K562 (cell line): ENCODE measurements at regions not wholly inside any gene's neighbourhood (a gene's known extent, or its start where the extent isn't known, plus 50 kb on each side); places are given as distances from the start of the nearest gene placed in this dataset.

ENCODE experiments used
- ATAC-seq: fragments of 200-7000 bp; cut with Tn5 transposase; 3 replicates; pipeline ENCODE4 v1.9.1; 2020; ENCODE audit warnings: moderate library complexity
- BruUV-seq: library from RNA; stranded (reverse); fragments of 400-500 nt; replicated peaks from 2 replicates; lab custom pipeline; 2021; lab: Mats Ljungman, UMichigan
- CTCF ChIA-PET: fragments of 300-600 bp; formaldehyde crosslinking; extraction: SDS; loops from one replicate; lab custom pipeline; 2021; ENCODE audit warnings: low intra/inter-chr PET ratio; lab: Yijun Ruan, JAX
- POLR2A ChIA-PET: fragments of 300-600, 350-650 bp; sonication (Branson Sonifier 250); formaldehyde crosslinking; extraction: SDS; loops from one replicate; lab custom pipeline; 2021; ENCODE audit warnings: antibody characterized with exemption, inconsistent platforms; lab: Yijun Ruan, JAX
- DNase-seq, 4 experiments: peaks; one replicate each; pipeline versions ENCODE4 v3.0.0 to v3.0.0-alpha.2; 2011 to 2018; ENCODE audit warnings: low spot score in 3 of 4, mixed read lengths in 3 of 4; ENCODE audit errors: extremely low read depth in 1 of 4
- FAIRE-seq: peaks from 2 replicates; lab custom pipeline; 2011; peaks lifted over from hg19 to GRCh38; lab: Jason Lieb, UNC
- H2AFZ ChIP-seq: 2 replicates; pipeline ENCODE4 v1.6.0; 2011; ENCODE audit warnings: low read depth, low read length, control low read depth, inconsistent platforms
- H3K27ac ChIP-seq: fragments of 200-600 bp; 3 replicates; pipeline ENCODE4 v1.8.0; 2011; ENCODE audit warnings: low read depth, mild to moderate bottlenecking, control low read depth, inconsistent platforms, low read length, moderate library complexity, mixed read lengths; ENCODE audit errors: extremely low read depth
- H3K27me3 ChIP-seq, 2 experiments: fragments of 300-600 bp in 1 of 2; 2 replicates in 1 of 2; 3 replicates in 1 of 2; pipeline versions ENCODE4 v1.6.0 to v1.8.0; 2011; ENCODE audit warnings: inconsistent platforms in 2 of 2, low read length in 2 of 2, mild to moderate bottlenecking in 1 of 2, mixed read lengths in 1 of 2, moderate library complexity in 1 of 2; ENCODE audit not compliant: control insufficient read depth in 2 of 2, insufficient read depth in 2 of 2
- H3K36me3 ChIP-seq: fragments of 300-600 bp; 3 replicates; pipeline ENCODE4 v1.8.0; 2011; ENCODE audit warnings: mild to moderate bottlenecking, low read length, inconsistent platforms; ENCODE audit not compliant: control insufficient read depth, insufficient read depth
- H3K4me1 ChIP-seq, 2 experiments: fragments of 200-600 bp in 1 of 2; replicated peaks in 1 of 2; 2 replicates in 1 of 2; 3 replicates in 1 of 2; pipeline versions ENCODE4 v1.5.1 to v1.8.0; 2011; ENCODE audit warnings: inconsistent platforms in 2 of 2, low read length in 2 of 2, mild to moderate bottlenecking in 1 of 2, mixed read lengths in 1 of 2, moderate library complexity in 1 of 2; ENCODE audit not compliant: control insufficient read depth in 2 of 2, insufficient read depth in 2 of 2
- H3K4me2 ChIP-seq: 2 replicates; pipeline ENCODE4 v1.6.1; 2011; ENCODE audit warnings: low read length, control low read depth, inconsistent platforms, mixed read lengths; ENCODE audit not compliant: insufficient read depth
- H3K4me3 ChIP-seq: fragments of 200-600 bp; sonication (generic), shearing (Covaris generic); 2 replicates; pipeline ENCODE4 v1.5.1; 2016; ENCODE audit warnings: control low read depth, inconsistent platforms
- H3K79me2 ChIP-seq: fragments of 200-600 bp; 3 replicates; pipeline ENCODE4 v1.8.0; 2011; ENCODE audit warnings: low read length, inconsistent platforms; ENCODE audit not compliant: control insufficient read depth, insufficient read depth
- H3K9ac ChIP-seq, 2 experiments: 2 replicates each; pipeline versions ENCODE4 v1.6.0 to v1.6.1; 2011; ENCODE audit warnings: low read depth in 2 of 2, low read length in 2 of 2, control low read depth in 1 of 2, inconsistent platforms in 1 of 2, mild to moderate bottlenecking in 1 of 2, mixed read lengths in 1 of 2; ENCODE audit not compliant: insufficient read depth in 1 of 2
- H3K9me1 ChIP-seq: one replicate; pipeline ENCODE4 v1.6.0; 2011; ENCODE audit warnings: inconsistent platforms, mild to moderate bottlenecking, low read length, moderate library complexity; ENCODE audit not compliant: control insufficient read depth, insufficient read depth
- H3K9me3 ChIP-seq: replicated peaks from 2 replicates; pipeline ENCODE4 v1.5.1; 2011; ENCODE audit warnings: low read depth, low read length, inconsistent platforms; ENCODE audit not compliant: control insufficient read depth, insufficient read depth
- H4K20me1 ChIP-seq: replicated peaks from 2 replicates; pipeline ENCODE4 v1.6.1; 2011; ENCODE audit warnings: low read length, inconsistent platforms, mixed read lengths; ENCODE audit not compliant: control insufficient read depth, insufficient read depth
- ARID1B ChIP-seq: fragments of 450-650 bp; IDR thresholded peaks from 2 replicates; pipeline ENCODE4 v1.6.1; 2016; ENCODE audit warnings: antibody characterized with exemption, mild to moderate bottlenecking, inconsistent platforms
- BACH1 ChIP-seq: fragments of 200-800 bp; sonication (Bioruptor generic); IDR thresholded peaks from 2 replicates; pipeline ENCODE4 v1.6.1; 2016; ENCODE audit warnings: missing genetic modification characterization, missing compliant biosample characterization
- BCL6 ChIP-seq: fragments of 250-450 bp; sonication (Bioruptor Pico); IDR thresholded peaks from 2 replicates; pipeline ENCODE4 v1.4.0; 2020
- NFYB ChIP-seq: IDR thresholded peaks from 2 replicates; pipeline ENCODE4 v1.6.1; 2011; ENCODE audit warnings: mild to moderate bottlenecking, moderate library complexity; ENCODE audit not compliant: insufficient read length; ENCODE audit errors: extremely low read depth
- RBM14 ChIP-seq: fragments of 200-400 bp; formaldehyde crosslinking; IDR thresholded peaks from 2 replicates; pipeline ENCODE4 v1.6.1; 2018; ENCODE audit warnings: low read depth, mild to moderate bottlenecking, low read length, moderate library complexity, borderline replicate concordance; ENCODE audit not compliant: insufficient read depth
- WGBS: fragments of 100-300 bp; shearing (Covaris generic); methylation state at CpG from one replicate; pipeline ENCODE4 v1.1.6; 2016; ENCODE audit warnings: low coverage, mixed read lengths; ENCODE audit not compliant: insufficient coverage; ENCODE audit errors: missing lambda C conversion rate; 5-methylcytosine and 5-hydroxymethylcytosine counted together
- in situ Hi-C: fragments of 300-500 bp; cut with MboI; formaldehyde crosslinking; loops from 4 replicates; pipeline ENCODE4 v1.15.0; 2018; ENCODE audit warnings: inconsistent platforms, mixed read lengths
- intact Hi-C: fragments of 100-400 bp; cut with micrococcal nuclease; formaldehyde crosslinking; loops from 2 replicates; pipeline ENCODE4 v1.14.2; 2022

- intact Hi-C loops (no loop called here), in situ Hi-C loops (no loop called here)
- ChIA-PET CTCF (no interaction called here), POLR2A (no interaction called here)
- Histone ChIP-seq H3K27me3 (no peaks in the 10 kb centered on the region), H3K4me1 (no peaks in the 10 kb centered on the region), H3K9me1 (no peaks in the 10 kb centered on the region), H3K4me3 (no peak overlapping the region), H3K36me3 (no peaks in the 10 kb centered on the region), H3K9ac (no peak overlapping the region), H3K9me3 (no peaks in the 10 kb centered on the region), H3K4me2 (no peak overlapping the region), H2AFZ (no peak overlapping the region), H3K79me2 (no peaks in the 10 kb centered on the region), H3K27ac (no peak overlapping the region), H4K20me1 (no peaks in the 10 kb centered on the region)
- ATAC-seq (no peak), FAIRE-seq (no peak), DNase-seq (no peak)
- BruUV-seq, result no TSS peak
- TF ChIP-seq NFYB (no peak), BACH1 (no peak), ARID1B (no peak), BCL6 (CRISPR knock-in tag) (no peak), RBM14 (no peak)
- 0% methylated on average over 1 of the region's 1 CpG for WGBS
These were observed 83.4 kb downstream of the PDE6H start for GRCh38 chr12:15056218-15056617.
